NCI-H1694 (cell line): ENCODE measurements at regions not wholly inside any gene's neighbourhood (a gene's known extent, or its start where the extent isn't known, plus 50 kb on each side); places are given as distances from the start of the nearest gene placed in this dataset.

Source experiments
- DNase-seq: peaks from one replicate; lab custom pipeline; 2025; lab: John Stamatoyannopoulos, UW

DNA sequence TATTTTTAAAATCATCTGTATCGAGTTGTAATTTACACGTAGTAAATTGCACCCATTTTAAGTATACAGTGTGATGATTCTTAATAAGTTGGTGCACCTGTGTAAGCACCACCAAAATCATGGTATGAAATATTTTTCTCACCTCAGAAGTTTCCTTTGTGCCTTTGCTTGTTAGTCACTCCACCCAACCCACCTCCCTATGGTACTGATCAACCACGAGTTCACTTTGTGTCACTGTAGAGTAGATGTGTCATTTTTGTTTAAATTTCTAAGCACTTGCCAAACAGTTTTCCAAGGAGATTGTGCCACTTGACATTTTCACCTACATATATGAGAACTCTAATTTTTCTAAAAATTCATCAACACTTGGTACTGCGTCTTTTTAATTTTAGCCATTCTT, 806.5 kb downstream of the TLR4 start:
- no peak for DNase-seq

DNA sequence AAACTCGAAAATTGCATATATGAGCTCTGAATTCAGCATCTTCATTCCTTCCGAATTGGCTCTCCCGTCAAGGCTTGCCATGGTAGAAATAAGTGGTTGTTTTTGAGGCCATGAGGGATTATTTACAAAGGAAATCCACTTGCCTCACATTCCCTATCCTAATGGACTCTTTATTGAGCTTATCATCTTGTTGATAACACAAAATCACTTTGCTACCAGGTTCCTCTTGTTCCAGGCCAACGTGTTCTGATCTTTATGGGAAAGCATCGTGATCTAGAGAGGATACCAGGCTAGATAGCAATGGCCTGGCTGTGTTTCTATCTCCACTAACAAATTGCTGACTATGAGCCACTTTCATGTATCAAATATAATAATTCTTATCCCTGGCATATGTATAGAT, 811.7 kb downstream of the TLR4 start:
- DNase-seq, result no peak

DNA sequence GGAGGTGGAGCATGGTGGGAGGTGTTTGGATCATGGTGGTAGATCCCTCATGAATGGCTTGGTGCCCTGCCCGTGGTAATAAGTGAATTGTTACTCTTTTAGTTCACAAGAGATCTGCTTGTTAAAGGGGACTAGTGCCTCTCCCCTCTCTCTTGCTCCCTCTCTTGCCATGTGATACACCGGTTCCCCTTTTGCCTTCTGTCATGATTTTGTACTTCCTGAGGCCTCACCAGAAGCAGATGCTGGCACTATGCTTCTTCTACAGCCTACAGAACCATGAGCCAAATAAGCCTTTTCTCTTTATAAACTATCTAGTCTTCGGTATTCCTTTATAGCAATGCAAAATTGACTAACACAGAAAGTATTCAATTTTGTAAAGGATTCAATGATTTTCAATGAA, 817.1 kb downstream of the TLR4 start:
- no peak for DNase-seq

GRCh38 chr9:118522093-118523028, 818.2 kb downstream of the TLR4 start:
- DNase-seq, result peak; percentile 3

DNA sequence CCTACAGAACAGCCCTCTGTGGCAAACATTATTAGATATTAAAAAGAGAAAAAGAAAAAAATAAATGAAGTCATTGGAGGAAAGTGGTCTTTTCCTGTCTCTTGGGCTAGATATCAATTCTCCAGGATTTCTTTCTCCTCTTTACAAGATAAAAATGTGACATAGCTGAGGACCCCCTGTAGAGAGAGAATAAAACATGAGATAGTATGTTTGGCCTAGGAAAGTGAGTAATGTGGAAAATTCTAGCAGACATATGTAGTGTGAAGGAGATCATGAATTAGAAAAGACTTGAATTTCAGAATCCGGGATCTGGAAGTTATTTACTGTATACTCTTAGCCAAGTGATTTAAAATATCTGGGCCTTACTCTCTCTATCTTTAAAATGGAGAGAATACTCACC, 823.1 kb downstream of the TLR4 start:
- no peak for DNase-seq

DNA sequence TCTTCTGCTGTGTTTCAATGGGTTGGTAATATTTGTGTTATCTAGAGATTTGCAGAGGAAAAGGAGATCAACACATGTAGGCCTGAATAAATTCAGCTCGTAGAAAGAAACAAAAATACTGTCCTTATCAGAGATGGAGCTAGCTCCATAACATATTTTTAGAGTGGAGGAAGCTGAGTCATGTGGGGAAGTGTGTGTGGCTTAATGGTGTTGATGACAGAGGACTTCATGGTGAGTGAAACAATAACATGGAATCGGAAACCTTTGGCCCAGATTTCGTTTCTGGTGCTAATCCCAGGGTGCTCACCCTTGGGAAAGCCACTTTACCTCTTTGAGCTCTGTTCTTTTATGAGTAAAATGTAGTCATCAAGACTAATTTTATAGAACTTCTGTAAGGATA, 825.0 kb downstream of the TLR4 start:
- no peak for DNase-seq

DNA sequence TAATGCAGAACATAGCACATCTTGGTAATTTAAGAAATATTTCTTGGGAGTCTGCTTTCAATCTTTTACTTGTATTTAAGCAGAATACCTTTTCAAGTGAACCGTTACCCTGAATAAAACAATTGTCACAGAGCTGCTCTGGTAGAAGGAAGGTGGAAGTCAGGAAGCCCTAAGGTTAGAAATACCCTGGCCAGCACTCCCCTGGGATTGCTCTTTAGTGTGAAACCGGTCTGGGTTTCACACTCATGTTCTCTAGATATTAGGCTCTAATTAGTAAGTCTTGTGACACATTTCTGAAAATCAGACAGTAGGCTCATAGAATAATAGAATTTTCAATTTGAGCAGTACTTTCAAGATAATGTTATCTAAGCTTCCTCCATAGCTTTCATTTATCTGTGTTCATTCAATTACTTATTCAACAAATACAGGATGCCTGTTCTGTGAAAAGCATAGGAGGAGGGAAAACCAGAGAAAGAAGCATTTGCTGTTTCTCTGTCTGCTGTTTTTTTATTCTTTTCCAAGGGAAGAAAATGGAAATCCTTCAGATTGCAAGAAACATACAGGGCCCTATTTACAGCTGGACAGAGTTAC, 825.5 kb downstream of the TLR4 start:
- DNase-seq, result no peak

DNA sequence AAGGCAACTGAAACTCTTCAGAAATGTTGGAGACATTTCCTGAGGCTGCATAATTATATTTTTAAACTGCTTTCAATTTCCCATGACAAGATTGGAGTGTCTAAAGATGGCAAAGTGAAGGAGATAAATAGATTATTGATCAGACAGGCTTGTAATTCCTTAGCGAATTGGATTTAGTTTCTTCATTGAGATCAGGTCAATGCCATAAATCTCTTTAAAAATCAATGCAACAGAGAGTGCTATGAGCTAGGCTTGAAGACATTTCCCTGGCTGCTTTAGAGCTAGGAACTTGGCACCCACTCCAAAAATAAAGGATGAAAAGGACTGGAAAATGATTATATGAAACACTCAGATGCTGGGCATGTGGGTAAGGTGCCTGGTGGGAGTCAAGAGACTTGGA, 828.4 kb downstream of the TLR4 start:
- no peak for DNase-seq

GRCh38 chr9:118533101-118533500, 828.9 kb downstream of the TLR4 start:
- DNase-seq, result no peak

- no peak for DNase-seq
Observed at GRCh38 chr9:118533850-118534249, 829.6 kb downstream of the TLR4 start.

DNA sequence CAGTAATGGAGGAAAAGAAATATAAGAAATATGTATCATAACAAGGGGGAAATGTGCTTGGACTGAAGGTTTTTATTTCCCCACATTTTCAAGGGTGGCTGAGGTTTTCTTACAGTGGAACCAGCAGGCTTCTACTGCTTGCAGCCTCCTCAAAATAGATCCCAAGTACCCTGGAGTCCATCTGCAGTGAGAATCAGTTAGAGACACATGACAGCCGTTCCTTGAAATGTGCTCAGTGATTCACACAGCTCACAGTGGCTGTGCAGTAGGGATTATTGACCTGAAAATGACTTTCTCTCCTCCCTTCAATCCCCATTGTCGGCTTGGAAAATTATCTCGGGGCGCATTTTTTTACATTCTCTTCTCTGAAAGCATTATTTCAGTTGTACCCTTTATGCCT, 832.0 kb downstream of the TLR4 start:
- no peak for DNase-seq

GRCh38 chr9:118538959-118539358, 830.3 kb downstream of the BRINP1 start:
- DNase-seq, result no peak

GRCh38 chr9:118553465-118553864, 815.8 kb downstream of the BRINP1 start:
- DNase-seq, result no peak

DNA sequence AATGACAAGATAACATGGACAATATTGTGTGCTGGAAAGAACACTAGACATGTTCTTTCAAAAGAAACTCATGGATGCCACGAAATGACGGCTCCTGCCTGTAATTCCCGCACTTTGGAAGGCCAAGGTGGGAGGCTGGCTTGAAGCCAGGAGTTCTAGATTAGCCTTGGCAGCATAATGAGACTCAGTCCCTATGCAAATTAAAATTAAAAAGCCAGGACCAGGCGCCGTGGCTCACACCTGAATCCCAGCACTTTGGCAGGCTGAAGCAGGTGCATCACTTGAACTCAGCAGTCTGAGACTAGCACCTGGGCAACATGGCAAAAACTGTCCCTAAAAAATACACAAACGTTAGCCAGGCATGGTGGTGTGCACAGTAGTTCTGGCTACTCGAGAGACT, 814.2 kb downstream of the BRINP1 start:
- DNase-seq, result no peak

- DNase-seq, result no peak
Observed at GRCh38 chr9:118558026-118558425, 811.2 kb downstream of the BRINP1 start.

- no peak for DNase-seq
Observed at GRCh38 chr9:118558891-118559290, 810.3 kb downstream of the BRINP1 start.

DNA sequence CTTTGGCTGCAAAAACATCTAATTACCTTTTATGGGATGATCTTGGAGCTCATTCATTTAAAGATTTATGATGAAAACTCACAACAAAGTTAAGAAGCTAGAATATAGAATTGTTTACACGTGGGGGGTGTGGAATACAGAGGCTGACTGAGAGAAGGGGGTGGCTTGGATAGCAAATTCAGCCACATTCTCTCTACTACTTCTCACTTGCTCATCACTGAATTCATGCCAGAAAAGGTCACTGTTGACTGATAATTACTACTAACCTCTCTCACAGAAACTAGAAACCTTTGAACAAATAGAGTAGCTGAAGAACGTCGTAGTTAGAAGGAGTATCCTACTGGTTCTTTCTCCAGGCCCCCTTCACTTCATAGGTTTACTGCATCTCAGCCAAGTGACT, 808.2 kb downstream of the BRINP1 start:
- no peak for DNase-seq

DNA sequence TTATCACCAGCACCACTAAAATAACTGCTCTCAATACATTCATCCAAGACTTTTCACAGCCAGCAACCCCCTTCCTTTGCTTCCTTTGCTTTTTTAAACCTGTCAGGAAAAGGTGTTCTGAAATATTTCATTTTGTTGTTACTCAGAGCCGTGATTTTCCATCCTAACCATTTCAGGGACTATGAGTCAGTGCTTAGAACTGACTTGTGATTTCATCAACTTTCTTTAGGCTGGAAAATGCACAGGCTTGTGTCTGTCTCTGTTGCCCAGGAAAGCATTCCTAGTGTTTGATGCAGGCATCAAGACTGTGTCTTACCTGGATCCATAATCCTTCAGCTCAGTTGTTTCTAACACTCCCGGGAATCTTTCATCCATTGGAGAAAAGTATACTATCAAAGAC, 805.6 kb downstream of the BRINP1 start:
- DNase-seq, result no peak

DNA sequence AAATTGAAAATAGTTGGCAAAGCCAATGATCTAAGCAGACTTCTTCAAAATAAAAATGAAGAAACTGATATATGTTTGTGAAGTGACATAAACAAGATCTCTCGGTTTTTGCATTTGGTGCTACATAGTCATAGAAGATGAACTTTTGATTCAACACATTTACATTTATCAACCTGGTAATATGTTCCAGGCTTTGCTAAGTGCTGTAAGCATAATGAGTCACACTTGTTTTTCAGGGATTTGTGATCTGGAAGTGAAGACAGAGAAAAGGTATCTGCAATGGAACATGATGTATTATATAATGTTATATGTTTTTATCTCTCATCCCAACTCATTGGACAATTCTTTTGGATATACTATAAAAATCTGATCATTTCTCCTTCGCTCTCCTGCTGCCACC, 801.4 kb downstream of the BRINP1 start:
- DNase-seq, result no peak

GRCh38 chr9:118568704-118569103, 800.5 kb downstream of the BRINP1 start:
- no peak for DNase-seq

- DNase-seq, result no peak
Observed at GRCh38 chr9:118569148-118569547, 800.1 kb downstream of the BRINP1 start.

DNA sequence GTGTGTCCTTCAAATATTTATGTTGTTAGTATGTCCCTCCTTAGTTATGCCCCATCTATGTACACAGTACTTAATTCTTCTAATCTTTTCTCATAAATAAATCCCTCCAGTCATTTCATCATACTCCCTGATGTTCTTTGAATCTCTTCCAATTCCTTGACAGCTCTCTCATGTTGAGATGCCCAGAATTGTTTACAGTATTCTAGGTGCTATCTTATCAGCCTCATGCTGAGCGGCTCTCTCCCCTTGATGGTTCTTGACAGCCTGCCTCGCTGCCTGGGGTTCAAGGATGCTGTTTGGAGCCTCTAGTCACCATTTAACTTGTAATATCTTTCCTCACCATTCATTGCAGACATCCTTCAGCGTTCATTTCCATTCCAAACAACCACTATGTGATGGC, 799.2 kb downstream of the BRINP1 start:
- DNase-seq, result no peak

GRCh38 chr9:118575341-118576070, 793.7 kb downstream of the BRINP1 start:
- no peak for DNase-seq
